ENCODE measurements at regions not wholly inside any gene's neighbourhood (a gene's known extent, or its start where the extent isn't known, plus 50 kb on each side); places are given as distances from the start of the nearest gene placed in this dataset.
"Not testable (repeated sequence)": the region's sequence is repeated elsewhere in the genome, so short reads cannot be mapped to it uniquely, and the experiment has no call there.

DNA sequence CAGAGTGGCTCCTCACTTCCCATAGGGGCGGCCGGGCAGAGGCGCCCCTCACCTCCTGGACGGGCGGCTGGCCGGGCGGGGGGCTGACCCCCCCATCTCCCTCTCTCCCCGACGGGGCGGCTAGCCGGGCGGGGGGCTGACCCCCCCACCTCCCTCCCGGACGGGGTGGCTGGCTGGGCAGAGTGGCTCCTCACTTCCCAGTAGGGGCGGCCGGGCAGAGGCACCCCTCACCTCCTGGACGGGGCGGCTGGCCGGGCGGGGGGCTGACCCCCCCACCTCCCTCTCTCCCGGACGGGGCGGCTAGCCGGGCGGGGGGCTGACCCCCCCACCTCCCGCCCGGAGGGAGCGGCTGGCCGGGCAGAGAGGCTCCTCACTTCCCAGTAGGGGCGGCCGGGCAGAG, 203.4 kb downstream of the SOX4 start:
- not testable (repeated sequence) for TF ChIP-seq EZH2phosphoT487 (IDR thresholded peaks at IDR 0.05; ENCODE audit: borderline replicate concordance)
- TF ChIP-seq, protein P1, sequence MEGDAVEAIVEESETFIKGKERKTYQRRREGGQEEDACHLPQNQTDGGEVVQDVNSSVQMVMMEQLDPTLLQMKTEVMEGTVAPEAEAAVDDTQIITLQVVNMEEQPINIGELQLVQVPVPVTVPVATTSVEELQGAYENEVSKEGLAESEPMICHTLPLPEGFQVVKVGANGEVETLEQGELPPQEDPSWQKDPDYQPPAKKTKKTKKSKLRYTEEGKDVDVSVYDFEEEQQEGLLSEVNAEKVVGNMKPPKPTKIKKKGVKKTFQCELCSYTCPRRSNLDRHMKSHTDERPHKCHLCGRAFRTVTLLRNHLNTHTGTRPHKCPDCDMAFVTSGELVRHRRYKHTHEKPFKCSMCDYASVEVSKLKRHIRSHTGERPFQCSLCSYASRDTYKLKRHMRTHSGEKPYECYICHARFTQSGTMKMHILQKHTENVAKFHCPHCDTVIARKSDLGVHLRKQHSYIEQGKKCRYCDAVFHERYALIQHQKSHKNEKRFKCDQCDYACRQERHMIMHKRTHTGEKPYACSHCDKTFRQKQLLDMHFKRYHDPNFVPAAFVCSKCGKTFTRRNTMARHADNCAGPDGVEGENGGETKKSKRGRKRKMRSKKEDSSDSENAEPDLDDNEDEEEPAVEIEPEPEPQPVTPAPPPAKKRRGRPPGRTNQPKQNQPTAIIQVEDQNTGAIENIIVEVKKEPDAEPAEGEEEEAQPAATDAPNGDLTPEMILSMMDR (conservative IDR thresholded peaks at IDR 0.05; ENCODE audit: low read length) = not testable (repeated sequence)

Data from Loucy (cell line).